A673 (cell line): ENCODE measurements at regions not wholly inside any gene's neighbourhood (a gene's known extent, or its start where the extent isn't known, plus 50 kb on each side); places are given as distances from the start of the nearest gene placed in this dataset.

Experiments used
- EZH2 ChIP-seq: fragments of 200-600 bp; sonication (generic); IDR thresholded peaks from 2 replicates; pipeline ENCODE4 v1.6.1; 2017; ENCODE audit warnings: borderline replicate concordance, low read depth, mild to moderate bottlenecking, mixed read lengths, antibody characterized with exemption, low read length; ENCODE audit not compliant: poor library complexity, severe bottlenecking
- TF ChIP-seq, protein P1 (sequence below): fragments of 300-800, 200-600 bp; sonication (generic); conservative IDR thresholded peaks from 2 replicates; pipeline ENCODE4 v1.5.1; 2017; ENCODE audit warnings: low read depth, mild to moderate bottlenecking, antibody characterized with exemption, low read length, moderate library complexity, mixed read lengths

DNA sequence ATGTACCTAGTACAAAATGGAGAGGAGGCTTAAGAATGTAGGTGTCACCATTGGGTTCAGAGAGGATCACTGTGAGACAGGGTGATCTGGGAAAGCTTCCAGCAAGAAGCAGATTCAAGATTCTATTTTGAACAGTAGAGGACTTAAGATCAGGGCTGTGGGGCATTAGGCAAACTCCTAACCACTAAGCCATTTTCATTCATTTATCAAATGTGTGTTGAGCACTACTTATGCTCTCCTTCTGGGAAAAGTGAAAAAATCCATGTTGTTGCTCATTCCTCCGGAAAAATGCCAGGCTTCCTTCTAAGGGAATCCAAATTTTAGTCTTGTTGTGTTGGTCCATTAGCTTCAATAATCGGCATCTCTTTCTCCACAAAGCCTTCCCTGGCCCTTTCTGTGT is 163.4 kb downstream of the NUAK1 start:
- TF ChIP-seq, protein P1, sequence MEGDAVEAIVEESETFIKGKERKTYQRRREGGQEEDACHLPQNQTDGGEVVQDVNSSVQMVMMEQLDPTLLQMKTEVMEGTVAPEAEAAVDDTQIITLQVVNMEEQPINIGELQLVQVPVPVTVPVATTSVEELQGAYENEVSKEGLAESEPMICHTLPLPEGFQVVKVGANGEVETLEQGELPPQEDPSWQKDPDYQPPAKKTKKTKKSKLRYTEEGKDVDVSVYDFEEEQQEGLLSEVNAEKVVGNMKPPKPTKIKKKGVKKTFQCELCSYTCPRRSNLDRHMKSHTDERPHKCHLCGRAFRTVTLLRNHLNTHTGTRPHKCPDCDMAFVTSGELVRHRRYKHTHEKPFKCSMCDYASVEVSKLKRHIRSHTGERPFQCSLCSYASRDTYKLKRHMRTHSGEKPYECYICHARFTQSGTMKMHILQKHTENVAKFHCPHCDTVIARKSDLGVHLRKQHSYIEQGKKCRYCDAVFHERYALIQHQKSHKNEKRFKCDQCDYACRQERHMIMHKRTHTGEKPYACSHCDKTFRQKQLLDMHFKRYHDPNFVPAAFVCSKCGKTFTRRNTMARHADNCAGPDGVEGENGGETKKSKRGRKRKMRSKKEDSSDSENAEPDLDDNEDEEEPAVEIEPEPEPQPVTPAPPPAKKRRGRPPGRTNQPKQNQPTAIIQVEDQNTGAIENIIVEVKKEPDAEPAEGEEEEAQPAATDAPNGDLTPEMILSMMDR = no peak
- TF ChIP-seq EZH2 = no peak
